GM19455 (cell line): ENCODE measurements at regions not wholly inside any gene's neighbourhood (a gene's known extent, or its start where the extent isn't known, plus 50 kb on each side); places are given as distances from the start of the nearest gene placed in this dataset.

ENCODE experiments used
- ATAC-seq: cut with Tn5 transposase; IDR thresholded peaks from one replicate; pipeline ENCODE4 v1.9.1; 2021; ENCODE audit not compliant: unreplicated experiment

- peak; percentile 64 for ATAC-seq
These were observed 171.0 kb upstream of the RPS6KA3 start for GRCh38 chrX:20437683-20438082.

DNA sequence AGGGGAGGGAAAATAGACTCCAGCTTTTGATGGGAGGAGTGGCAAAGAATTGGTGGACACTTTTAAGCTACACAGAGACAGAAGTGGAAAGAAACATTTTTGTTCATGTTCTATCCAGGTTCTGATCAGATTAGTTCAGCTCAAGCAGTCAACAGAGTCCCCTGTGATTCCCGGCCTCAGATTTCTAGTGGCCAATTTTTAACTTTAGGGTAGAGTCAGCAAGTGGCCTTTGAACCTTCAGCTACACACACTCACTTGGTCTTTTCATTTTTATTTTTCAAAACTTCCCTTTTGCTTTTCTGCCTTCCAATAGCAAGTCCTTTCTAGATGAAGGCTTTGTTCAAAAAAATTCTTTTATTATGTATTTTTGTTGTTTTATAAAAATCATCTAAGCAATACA, 169.2 kb upstream of the RPS6KA3 start:
- ATAC-seq: no peak

GRCh38 chrX:20434986-20435385, 168.3 kb upstream of the RPS6KA3 start:
- no peak for ATAC-seq

DNA sequence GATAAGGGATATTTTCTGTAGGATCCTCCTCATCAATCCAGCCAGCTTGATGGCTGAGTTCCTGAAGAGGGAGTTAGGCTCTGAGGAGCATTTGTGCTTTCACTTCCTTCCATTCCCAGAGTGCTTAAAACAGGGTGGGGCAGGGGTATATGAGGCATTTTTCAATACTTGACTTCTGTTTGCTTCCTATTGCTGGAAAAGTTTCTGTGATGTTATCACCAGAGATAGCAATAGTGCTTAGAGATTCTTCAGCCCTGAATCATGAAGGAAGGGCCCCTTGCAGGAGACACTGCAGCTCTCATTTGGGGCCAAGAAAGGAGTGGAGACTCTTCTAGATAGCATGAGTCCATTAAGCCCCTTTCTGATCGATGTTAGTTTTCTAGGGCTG, 166.7 kb upstream of the RPS6KA3 start:
- no peak for ATAC-seq

DNA sequence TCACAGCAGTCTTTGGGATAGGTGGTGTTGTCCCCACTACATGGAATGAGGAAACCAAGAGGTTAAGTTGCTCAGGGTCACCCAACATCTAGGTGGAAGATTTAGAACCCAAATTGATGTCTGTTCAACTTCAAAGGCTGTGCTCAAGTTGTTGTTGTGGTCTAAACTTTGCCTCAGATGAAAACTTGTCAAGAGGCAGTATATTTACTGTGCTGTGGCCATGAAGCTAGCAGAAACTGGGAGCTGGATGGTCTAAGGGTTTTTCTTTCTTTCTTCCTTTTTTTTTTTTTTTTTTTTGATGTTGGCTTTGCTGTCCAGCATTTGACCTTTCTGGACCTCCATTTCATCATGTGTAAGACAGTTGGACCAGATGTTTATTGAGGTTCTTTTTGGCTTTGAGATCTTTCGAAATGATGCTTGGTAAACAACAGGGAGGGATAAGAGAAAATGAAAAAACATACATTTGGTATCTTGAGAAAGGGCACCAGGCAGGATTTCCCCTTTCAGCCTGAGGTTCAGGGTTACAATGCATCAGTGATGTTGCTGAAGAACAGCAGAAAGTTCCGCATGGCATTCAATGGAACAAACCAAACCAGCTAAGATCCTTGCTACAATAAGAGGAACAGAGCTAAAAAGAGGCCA, 166.2 kb upstream of the RPS6KA3 start:
- no peak for ATAC-seq

DNA sequence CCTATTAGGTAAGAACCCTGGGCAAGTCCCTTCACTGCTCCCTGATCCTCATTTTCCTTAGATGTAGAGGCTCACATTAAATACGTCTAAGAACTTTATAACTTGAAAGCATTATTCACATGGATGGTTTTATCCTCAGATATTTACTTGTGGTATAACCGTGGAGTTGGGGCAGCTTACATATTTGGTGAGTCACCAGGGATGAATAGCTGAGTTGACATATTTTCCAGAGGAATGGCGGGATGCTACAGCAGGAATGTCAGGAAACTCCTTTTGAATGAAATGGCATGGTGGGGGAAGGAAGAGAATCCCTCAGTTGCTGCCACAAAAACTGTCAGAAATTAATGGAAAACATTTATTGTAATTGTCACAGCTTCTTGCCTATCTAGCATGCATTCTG, 165.3 kb upstream of the RPS6KA3 start:
- ATAC-seq: no peak

DNA sequence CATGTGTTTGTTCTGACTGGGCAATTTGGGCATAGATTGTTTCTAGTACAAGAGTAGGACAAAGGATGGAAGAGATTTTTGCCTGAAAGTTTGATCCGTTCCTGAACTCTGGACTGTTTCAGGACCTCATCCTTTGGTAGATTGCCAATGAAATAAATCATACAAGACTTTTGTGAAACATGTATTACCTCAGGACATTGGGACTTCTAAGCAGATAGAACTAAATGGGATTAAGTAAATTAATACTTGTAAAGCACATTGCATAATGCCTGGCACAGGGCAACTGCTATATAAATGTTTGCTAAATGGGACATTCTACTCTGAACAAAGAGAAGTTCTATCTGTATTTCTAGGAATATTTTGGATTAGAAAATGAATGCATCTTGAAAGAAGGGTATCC, 164.8 kb upstream of the RPS6KA3 start:
- ATAC-seq: no peak

DNA sequence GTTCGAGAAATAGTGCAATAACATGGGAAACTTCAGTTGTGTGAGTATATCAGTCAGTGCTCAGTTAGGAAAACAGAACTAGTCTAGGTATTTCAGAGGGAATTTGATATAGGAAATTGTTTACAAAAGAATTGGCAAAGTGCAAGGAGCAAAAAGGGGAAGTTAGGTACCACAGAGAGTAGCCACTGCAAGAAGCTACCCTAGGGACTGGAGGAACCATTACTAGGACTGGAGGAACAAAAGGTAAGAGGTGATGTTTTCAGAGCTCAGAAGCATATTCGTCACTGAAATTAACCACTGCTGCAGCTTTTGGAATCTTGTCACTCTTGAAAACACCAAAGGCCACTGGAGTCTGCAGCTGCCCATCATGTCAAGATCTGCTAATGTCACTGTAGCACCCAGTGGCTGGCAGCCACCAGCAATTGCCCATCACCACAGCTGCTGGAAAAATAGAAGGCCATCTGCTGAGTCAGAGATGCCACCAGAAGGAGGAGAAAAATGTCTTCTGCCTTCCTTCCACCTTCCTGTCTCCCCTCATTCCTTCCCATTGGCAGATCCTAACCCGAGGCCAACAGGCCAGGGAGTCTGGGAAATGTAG, 160.6 kb upstream of the RPS6KA3 start:
- no peak for ATAC-seq

- no peak for ATAC-seq
These were observed 155.0 kb upstream of the RPS6KA3 start for GRCh38 chrX:20421697-20422096.

DNA sequence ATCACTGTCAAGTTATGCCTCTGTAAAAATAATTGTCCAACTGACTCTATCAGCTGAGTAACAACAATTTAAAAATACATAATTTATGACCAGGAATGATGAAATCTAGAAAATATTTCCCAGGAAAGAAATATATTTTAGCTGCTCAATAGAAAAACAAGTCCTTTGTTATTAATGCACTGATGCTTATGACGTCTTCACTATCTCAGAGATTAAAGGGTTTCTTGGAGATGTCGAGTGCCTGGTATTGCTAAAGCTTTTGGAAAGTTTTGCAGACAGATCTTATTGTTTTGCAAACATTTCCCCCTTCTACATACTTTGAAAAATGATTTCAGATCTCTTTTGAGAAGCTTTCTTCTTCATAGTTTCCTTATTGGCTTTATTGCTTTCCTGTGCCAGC, 154.6 kb upstream of the RPS6KA3 start:
- no peak for ATAC-seq

DNA sequence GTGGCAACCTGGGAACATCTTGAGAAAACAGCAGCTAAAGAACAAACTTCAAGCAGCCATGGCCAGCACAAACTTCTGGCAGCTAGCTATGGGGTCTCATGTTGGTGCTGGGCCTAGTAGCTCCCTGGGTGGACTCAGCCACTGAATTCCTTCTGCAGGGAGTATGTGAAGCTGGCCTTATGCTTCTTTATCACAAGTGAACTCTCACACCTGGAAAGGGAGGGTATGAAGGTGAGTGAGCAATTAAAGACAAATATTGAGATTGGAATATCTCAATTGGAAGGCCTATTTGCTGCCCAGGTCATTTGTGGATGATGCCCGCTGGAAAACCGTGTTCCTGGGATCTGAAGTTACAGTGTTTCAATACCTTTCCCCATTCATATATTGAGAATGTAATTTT, 153.3 kb upstream of the RPS6KA3 start:
- ATAC-seq: no peak

DNA sequence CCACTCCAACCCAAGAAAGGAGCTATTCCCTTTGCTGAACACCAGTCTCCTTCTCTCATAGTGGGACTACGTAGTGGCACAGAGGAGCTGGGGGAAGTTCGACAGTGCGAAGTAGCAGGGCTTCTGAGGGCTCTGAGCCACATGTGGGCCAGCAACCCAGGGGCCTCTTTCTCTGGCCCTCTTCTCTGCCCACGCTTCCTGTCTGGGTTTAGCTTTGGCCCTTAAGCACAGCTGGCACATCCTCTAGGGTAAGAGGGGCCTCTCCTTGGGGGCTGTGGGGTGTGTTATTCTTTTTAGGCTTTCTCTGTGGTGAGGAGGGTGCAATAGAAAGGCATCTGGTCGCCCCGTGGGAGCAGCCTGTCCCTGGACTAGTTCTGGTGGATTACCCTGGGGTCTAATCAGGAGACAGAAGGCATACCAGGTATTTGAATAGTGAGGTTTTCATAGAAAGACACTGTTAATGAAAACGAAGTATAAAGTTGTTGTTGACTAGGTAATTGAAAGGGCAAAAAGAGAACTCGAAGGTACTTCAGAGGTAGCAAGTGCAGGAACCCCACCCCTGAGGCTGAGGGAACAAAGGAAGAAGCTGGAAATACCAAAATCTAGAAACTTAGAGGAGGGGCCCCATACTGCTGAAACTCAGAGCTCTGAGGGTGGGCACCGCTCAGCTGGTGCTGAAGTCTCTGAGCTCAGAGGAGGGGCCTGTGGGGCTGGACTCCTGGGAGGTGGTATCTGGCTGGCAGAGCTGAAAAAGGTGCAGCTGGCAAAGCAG, 151.9 kb upstream of the RPS6KA3 start:
- peak; percentile 87 for ATAC-seq

GRCh38 chrX:20414762-20415445, 148.2 kb upstream of the RPS6KA3 start:
- ATAC-seq: no peak

- no peak for ATAC-seq
These were observed 147.4 kb upstream of the RPS6KA3 start for GRCh38 chrX:20414066-20414465.

DNA sequence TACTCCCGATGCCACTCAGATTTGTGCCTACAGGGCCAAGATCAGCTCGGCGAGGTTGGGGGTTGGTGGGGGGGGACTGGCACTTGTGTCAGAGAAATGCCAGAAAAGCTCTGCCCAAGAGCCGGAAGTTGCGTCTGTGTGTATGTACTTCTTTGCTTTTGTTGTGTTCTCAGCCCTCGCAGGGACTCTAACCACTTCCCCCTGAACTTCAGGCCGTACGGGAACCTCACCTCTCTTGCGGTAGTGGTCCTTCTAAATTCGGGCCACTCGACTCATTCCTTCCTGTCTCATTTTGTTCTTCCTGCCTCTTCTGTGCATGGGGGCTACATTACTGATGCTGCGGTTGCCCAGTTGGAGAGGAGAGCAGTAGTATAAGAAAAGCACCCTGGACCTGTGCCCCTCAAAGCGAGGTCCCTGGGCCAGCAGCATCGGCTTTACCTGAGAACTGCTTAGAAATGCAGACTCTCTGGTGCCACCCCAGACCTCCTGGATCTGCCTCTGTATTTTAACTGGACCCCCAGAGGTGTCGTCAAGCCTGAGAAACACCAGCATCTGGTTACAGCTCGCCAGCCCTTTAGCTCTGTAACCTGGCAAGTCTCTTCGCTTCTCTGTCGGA, 146.3 kb upstream of the RPS6KA3 start:
- ATAC-seq: peak; percentile 82

GRCh38 chrX:20410540-20410939, 143.8 kb upstream of the RPS6KA3 start:
- no peak for ATAC-seq

DNA sequence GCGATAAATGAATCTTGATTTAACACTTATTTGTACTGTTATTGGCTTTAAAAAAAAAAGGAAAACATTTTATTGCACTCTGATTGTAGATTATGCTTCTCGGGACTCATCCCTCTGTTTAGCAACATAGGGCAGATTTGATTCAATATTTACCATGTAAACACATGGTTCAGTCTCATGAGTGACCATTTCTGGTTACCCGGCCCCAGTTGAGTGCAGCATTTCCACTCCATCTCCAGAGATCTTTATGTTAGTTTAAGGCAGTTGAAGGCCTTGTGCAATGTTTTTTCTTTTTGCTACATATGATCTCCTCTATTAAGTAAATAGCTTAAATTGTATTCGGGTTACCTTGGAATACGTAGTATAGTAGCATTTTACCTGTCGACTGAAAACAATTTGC, 143.3 kb upstream of the RPS6KA3 start:
- no peak for ATAC-seq

DNA sequence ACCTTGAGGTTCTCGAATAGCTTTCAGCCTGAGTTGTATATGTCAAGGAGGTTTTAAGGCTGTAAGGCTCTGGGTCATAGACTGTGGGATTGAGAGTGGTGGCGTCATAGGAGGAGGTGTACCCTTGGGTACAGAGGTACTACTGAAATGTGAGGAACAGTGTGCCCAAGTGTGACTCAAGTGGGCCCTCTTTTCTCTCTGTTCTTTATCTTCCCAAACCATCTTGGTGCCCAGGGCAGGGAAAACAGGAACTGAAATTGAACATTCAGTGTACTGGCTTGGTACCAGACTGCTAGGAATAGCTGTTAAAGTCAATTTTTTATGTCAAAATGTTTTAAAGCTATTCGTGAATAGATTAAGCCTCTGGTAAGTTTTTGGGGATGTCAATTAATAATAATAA, 136.2 kb upstream of the RPS6KA3 start:
- ATAC-seq: no peak

DNA sequence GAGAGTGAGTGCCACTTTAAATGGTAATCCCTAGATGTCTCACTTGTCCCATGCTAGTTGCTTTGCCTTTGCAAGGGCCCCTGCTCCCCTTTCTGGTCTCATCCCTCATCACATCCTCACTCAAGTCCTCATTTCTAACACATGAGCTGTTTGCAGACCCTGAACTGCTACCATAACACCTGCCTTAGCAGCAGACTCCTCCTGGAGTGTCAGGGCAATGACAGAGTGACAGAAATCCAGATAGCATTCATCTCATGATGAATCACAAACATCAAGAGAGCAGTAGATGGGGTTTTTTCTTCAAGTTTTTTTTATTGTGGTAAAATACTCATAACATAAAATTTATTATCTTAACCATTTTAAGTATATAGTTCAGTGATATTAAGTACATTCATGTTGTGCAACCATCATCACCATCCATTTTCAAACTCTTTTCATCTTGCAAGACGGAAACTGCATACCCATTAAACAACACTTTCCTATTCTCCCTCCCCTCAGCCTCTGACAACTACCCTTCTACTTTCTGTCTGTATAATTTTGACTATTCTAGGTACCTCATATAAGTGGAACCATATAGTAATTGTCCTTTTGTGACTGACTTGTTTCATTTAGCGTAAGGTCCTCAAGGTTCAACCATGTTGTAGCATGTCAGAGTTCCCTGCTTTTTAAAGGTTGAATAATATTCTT, 133.2 kb upstream of the RPS6KA3 start:
- no peak for ATAC-seq

DNA sequence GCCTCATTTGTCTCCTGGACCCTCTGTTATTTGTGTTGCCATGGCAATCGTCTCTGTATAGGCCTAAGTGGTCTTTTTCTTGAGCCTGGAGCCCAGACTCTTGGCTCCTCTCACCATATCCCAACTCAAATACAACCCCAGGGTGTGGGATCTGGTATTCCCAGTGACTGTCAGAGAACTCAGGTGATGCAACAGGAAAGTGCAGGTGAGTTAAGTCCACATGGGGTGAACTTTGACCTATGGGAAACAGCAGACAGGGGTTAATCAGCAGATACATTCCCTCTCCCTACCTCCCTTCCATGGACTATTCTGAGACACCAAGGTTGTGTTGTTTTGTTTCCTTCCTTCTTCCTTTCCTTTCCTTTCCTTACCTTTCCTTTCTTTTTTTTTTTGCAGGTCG, 130.9 kb upstream of the RPS6KA3 start:
- ATAC-seq: no peak

DNA sequence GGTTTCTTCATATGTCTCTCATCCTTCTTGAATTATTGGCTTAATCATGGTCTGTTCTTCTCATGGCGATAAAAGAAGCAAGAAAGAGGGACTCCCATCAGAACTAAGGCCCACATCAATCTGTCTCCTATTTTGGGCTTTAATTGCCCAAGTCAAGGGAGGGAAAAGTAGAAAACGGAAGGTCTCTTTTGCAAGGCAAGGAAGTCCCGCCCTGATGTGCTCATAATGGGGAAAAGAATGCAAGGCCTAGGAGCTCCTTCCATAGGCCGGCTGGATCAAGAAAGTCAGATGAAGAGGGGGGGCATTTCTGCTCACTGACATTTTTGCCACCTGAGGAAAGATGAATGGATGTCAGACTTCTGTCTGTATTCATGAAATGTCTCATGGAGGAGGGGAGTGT, 127.7 kb upstream of the RPS6KA3 start:
- ATAC-seq: no peak
